Activated CD8-positive, alpha-beta memory T cell treated with anti-CD3 and anti-CD28 coated beads for 48 hours (primary cell): ENCODE measurements at regions not wholly inside any gene's neighbourhood (a gene's known extent, or its start where the extent isn't known, plus 50 kb on each side); places are given as distances from the start of the nearest gene placed in this dataset.
"Not testable (repeated sequence)": the region's sequence is repeated elsewhere in the genome, so short reads cannot be mapped to it uniquely, and the experiment has no call there.

Experiments used
- DNase-seq, 3 experiments: peaks; one replicate each; pipeline ENCODE4 v3.0.0-alpha.2; 2020; ENCODE audit warnings: low read depth in 2 of 3, low spot score in 2 of 3

- no peak for DNase-seq
These were observed 63.1 kb downstream of the MATN1 start for GRCh38 chr1:30660241-30660640.

GRCh38 chr1:30659702-30660101 lies 63.7 kb downstream of the MATN1 start:
- no peak for DNase-seq

- DNase-seq, result not testable (repeated sequence)
These were observed 65.0 kb downstream of the MATN1 start for GRCh38 chr1:30658375-30658774.

GRCh38 chr1:30658014-30658336 lies 65.4 kb downstream of the MATN1 start:
- no peak for DNase-seq

GRCh38 chr1:30657131-30658013 lies 66.0 kb downstream of the MATN1 start:
- DNase-seq, result no peak

GRCh38 chr1:30656171-30656940 lies 67.0 kb downstream of the MATN1 start:
- no peak for DNase-seq

GRCh38 chr1:30655672-30656071 lies 67.7 kb downstream of the MATN1 start:
- DNase-seq, result no peak

GRCh38 chr1:30654188-30654587 lies 69.2 kb downstream of the MATN1 start:
- DNase-seq, result no peak

GRCh38 chr1:30652152-30652841 lies 71.1 kb downstream of the MATN1 start:
- DNase-seq, result no peak

GRCh38 chr1:30651395-30651794 lies 72.0 kb downstream of the MATN1 start:
- DNase-seq, result not testable (repeated sequence)

GRCh38 chr1:30650968-30651320 lies 72.4 kb downstream of the MATN1 start:
- DNase-seq, result no peak

GRCh38 chr1:30650038-30650967 lies 73.1 kb downstream of the MATN1 start:
- DNase-seq, result no peak

GRCh38 chr1:30649321-30649991 lies 73.9 kb downstream of the MATN1 start:
- DNase-seq, result no peak

- DNase-seq, result no peak
These were observed 74.9 kb downstream of the MATN1 start for GRCh38 chr1:30648408-30649000.

GRCh38 chr1:30645807-30646206 lies 77.6 kb downstream of the MATN1 start:
- DNase-seq, result no peak

GRCh38 chr1:30642391-30643120 lies 80.8 kb downstream of the MATN1 start:
- no peak for DNase-seq

GRCh38 chr1:30641572-30642353 lies 81.6 kb downstream of the MATN1 start:
- DNase-seq, result no peak

- DNase-seq, result no peak
These were observed 83.4 kb downstream of the MATN1 start for GRCh38 chr1:30639881-30640452.
